GM21447 (cell line): ENCODE measurements at regions not wholly inside any gene's neighbourhood (a gene's known extent, or its start where the extent isn't known, plus 50 kb on each side); places are given as distances from the start of the nearest gene placed in this dataset.
"Not testable (repeated sequence)": the region's sequence is repeated elsewhere in the genome, so short reads cannot be mapped to it uniquely, and the experiment has no call there.

Source experiments
- ATAC-seq: cut with Tn5 transposase; IDR thresholded peaks from one replicate; pipeline ENCODE4 v1.9.1; 2021; ENCODE audit not compliant: unreplicated experiment

GRCh38 chr3:192013110-192013509, 552.1 kb downstream of the PYDC2 start:
- no peak for ATAC-seq

- no peak for ATAC-seq
These were observed 561.4 kb downstream of the PYDC2 start for GRCh38 chr3:192022412-192022811.

- no peak for ATAC-seq
These were observed 563.8 kb downstream of the PYDC2 start for GRCh38 chr3:192024751-192025150.

GRCh38 chr3:192026661-192027060, 565.7 kb downstream of the PYDC2 start:
- ATAC-seq: no peak

- no peak for ATAC-seq
These were observed 571.0 kb downstream of the PYDC2 start for GRCh38 chr3:192031941-192032340.

GRCh38 chr3:192033246-192033645, 572.3 kb downstream of the PYDC2 start:
- no peak for ATAC-seq

- no peak for ATAC-seq
These were observed 577.8 kb downstream of the PYDC2 start for GRCh38 chr3:192038726-192039125.

GRCh38 chr3:192039593-192039992, 578.6 kb downstream of the PYDC2 start:
- ATAC-seq: no peak

GRCh38 chr3:192040282-192041043, 579.5 kb downstream of the PYDC2 start:
- ATAC-seq: no peak

GRCh38 chr3:192042116-192042515, 581.2 kb downstream of the PYDC2 start:
- ATAC-seq: peak; percentile 98

GRCh38 chr3:192054881-192055280, 593.9 kb downstream of the PYDC2 start:
- no peak for ATAC-seq

GRCh38 chr3:192055946-192056345, 595.0 kb downstream of the PYDC2 start:
- ATAC-seq: no peak

- no peak for ATAC-seq
These were observed 596.3 kb downstream of the PYDC2 start for GRCh38 chr3:192057261-192057660.

- no peak for ATAC-seq
These were observed 599.3 kb downstream of the PYDC2 start for GRCh38 chr3:192060160-192060781.

GRCh38 chr3:192061426-192061825, 600.5 kb downstream of the PYDC2 start:
- no peak for ATAC-seq

- no peak for ATAC-seq
These were observed 601.2 kb downstream of the PYDC2 start for GRCh38 chr3:192062186-192062585.

GRCh38 chr3:192063570-192063969, 602.6 kb downstream of the PYDC2 start:
- peak; percentile 73 for ATAC-seq

GRCh38 chr3:192064959-192065358, 604.0 kb downstream of the PYDC2 start:
- no peak for ATAC-seq

- ATAC-seq: not testable (repeated sequence)
These were observed 605.3 kb downstream of the PYDC2 start for GRCh38 chr3:192066253-192066652.

- peak; percentile 74 for ATAC-seq
These were observed 607.7 kb downstream of the PYDC2 start for GRCh38 chr3:192068464-192069254.

GRCh38 chr3:192077795-192078497, 617.0 kb downstream of the PYDC2 start:
- ATAC-seq: no peak
